ENCODE measurements at regions not wholly inside any gene's neighbourhood (a gene's known extent, or its start where the extent isn't known, plus 50 kb on each side); places are given as distances from the start of the nearest gene placed in this dataset.

DNA sequence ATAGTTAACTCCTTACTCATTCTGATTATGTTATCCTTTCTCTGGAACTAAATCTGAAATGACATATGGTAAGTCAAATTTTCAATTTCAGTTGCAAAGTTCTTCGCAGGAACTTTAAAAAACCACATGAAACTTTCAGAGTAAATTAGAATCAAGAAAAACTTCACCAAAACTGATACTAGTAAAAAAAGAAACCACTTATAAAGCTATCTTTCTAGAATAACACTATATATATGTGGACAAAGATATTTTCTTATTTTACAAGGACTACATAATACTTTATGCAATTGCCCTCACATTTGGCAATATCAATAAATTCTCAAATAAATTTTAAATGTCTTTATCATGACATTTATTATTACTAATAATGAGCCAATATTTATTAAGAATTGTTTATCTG lies 1847.1 kb upstream of the NUDT12 start:
- H4K20me1 ChIP-seq (ENCODE audit: insufficient read depth), result no peaks in the 10 kb centered on the region
- DNase-seq, result no peak
- H3K9me3 ChIP-seq, result no peaks in the 10 kb centered on the region
- no peaks in the 10 kb centered on the region for H3K27me3 ChIP-seq (ENCODE audit: insufficient read depth)
- no peak overlapping the region for H3K27ac ChIP-seq (ENCODE audit: low read depth in 2 of 2, low read length in 1 of 2)
- TF ChIP-seq NFIC (IDR thresholded peaks at IDR 0.05; ENCODE audit: borderline replicate concordance) (no peak), TEAD4 (IDR thresholded peaks at IDR 0.05; ENCODE audit: borderline replicate concordance, insufficient read depth) (no peak), GABPA (IDR thresholded peaks at IDR 0.05; ENCODE audit: low read depth) (no peak), RCOR1 (IDR thresholded peaks at IDR 0.05; ENCODE audit: low read length) (no peak), RFX5 (IDR thresholded peaks at IDR 0.05; ENCODE audit: low read length) (no peak), USF2 (IDR thresholded peaks at IDR 0.05; ENCODE audit: borderline replicate concordance, low read depth, low read length) (no peak), EP300 (IDR thresholded peaks at IDR 0.05; ENCODE audit: borderline replicate concordance in 1 of 2, low read depth in 1 of 2, low read length in 1 of 2) (no peak), EZH2phosphoT487 (IDR thresholded peaks at IDR 0.05; ENCODE audit: borderline replicate concordance, low read depth) (no peak), PBX3 (IDR thresholded peaks at IDR 0.05) (no peak), MXI1 (IDR thresholded peaks at IDR 0.05; ENCODE audit: low read depth, low read length) (no peak), FOXJ3 (CRISPR knock-in tag; IDR thresholded peaks at IDR 0.05) (no peak), RXRA (IDR thresholded peaks at IDR 0.05; ENCODE audit: borderline replicate concordance, low read depth) (no peak), YY1 (IDR thresholded peaks at IDR 0.05; ENCODE audit: low read depth) (no peak)
- TF ChIP-seq, protein P1, sequence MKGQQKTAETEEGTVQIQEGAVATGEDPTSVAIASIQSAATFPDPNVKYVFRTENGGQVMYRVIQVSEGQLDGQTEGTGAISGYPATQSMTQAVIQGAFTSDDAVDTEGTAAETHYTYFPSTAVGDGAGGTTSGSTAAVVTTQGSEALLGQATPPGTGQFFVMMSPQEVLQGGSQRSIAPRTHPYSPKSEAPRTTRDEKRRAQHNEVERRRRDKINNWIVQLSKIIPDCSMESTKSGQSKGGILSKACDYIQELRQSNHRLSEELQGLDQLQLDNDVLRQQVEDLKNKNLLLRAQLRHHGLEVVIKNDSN (IDR thresholded peaks at IDR 0.05; ENCODE audit: borderline replicate concordance, low read depth), result no peak
- TF ChIP-seq, protein P2, sequence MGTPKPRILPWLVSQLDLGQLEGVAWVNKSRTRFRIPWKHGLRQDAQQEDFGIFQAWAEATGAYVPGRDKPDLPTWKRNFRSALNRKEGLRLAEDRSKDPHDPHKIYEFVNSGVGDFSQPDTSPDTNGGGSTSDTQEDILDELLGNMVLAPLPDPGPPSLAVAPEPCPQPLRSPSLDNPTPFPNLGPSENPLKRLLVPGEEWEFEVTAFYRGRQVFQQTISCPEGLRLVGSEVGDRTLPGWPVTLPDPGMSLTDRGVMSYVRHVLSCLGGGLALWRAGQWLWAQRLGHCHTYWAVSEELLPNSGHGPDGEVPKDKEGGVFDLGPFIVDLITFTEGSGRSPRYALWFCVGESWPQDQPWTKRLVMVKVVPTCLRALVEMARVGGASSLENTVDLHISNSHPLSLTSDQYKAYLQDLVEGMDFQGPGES (IDR thresholded peaks at IDR 0.05; ENCODE audit: low read depth, low read length), result no peak
- TF ChIP-seq, protein P3, sequence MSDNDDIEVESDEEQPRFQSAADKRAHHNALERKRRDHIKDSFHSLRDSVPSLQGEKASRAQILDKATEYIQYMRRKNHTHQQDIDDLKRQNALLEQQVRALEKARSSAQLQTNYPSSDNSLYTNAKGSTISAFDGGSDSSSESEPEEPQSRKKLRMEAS (IDR thresholded peaks at IDR 0.05; ENCODE audit: low read depth), result no peak
- ChIA-PET POLR2A (no interaction called here), CTCF (no interaction called here)
- no peaks in the 10 kb centered on the region for H3K36me3 ChIP-seq (replicated peaks in 1 of 2; ENCODE audit: control insufficient read depth in 1 of 2, insufficient read depth in 2 of 2, low read length in 1 of 2)
- 67% methylated on average over 1 of the region's 1 CpG for WGBS (ENCODE audit: low lambda C conversion rate)
- no peak overlapping the region for H3K4me3 ChIP-seq (ENCODE audit: low read depth in 2 of 2, low read length in 1 of 2)
- no peak overlapping the region for H2AFZ ChIP-seq (ENCODE audit: low read depth)
- H3F3A ChIP-seq (replicated peaks; ENCODE audit: insufficient read depth), result no peaks in the 10 kb centered on the region
- H3K4me1 ChIP-seq (ENCODE audit: control insufficient read depth in 1 of 2, insufficient read depth in 2 of 2, low read depth in 1 of 2, low read length in 1 of 2), result no peaks in the 10 kb centered on the region
- no peak overlapping the region for H3K9ac ChIP-seq
- no peak overlapping the region for H3K4me2 ChIP-seq
- peaks cover 6% of the 10 kb centered on the region; the same call in 1 of the 2 replicates for H3K9me2 ChIP-seq
- no peaks in the 10 kb centered on the region for H3K79me2 ChIP-seq (ENCODE audit: insufficient read depth)
